Muscle layer of duodenum (tissue), 2 donors: ENCODE measurements at regions not wholly inside any gene's neighbourhood (a gene's known extent, or its start where the extent isn't known, plus 50 kb on each side); places are given as distances from the start of the nearest gene placed in this dataset.

Source experiments
- H3K27ac ChIP-seq: one replicate; pipeline ENCODE4 v1.7.0; 2013; ENCODE audit warnings: mild to moderate bottlenecking, low read length
- H3K27me3 ChIP-seq: one replicate; pipeline ENCODE4 v1.7.0; 2013; ENCODE audit warnings: low read depth, mild to moderate bottlenecking, control low read depth, low read length
- H3K36me3 ChIP-seq, 2 donors: one replicate each; pipeline ENCODE4 v1.7.0; 2013; ENCODE audit warnings: low read length in 2 of 2, control low read depth in 1 of 2, mild to moderate bottlenecking in 1 of 2; ENCODE audit not compliant: insufficient read depth in 2 of 2, control insufficient read depth in 1 of 2
- H3K4me1 ChIP-seq, 2 donors: one replicate each; pipeline ENCODE4 v1.7.0; 2013; ENCODE audit warnings: low read length in 2 of 2, mild to moderate bottlenecking in 2 of 2, control low read depth in 1 of 2, moderate library complexity in 1 of 2; ENCODE audit not compliant: insufficient read depth in 2 of 2, control insufficient read depth in 1 of 2
- H3K4me3 ChIP-seq, 2 donors: one replicate each; pipeline ENCODE4 v1.7.0; 2013; ENCODE audit warnings: low read length in 2 of 2, low read depth in 1 of 2, mild to moderate bottlenecking in 1 of 2
- H3K9me3 ChIP-seq, 2 donors: one replicate each; pipeline ENCODE4 v1.7.0; 2013; ENCODE audit warnings: low read length in 2 of 2, control low read depth in 1 of 2, mild to moderate bottlenecking in 1 of 2; ENCODE audit not compliant: control insufficient read depth in 1 of 2
- donor health status: healthy.

GRCh38 chr6:11414176-11414963 lies 123.2 kb upstream of the TMEM170B start:
- Histone ChIP-seq H3K27ac (no peak overlapping the region), H3K36me3 (no peaks in the 10 kb centered on the region), H3K4me3 (no peak overlapping the region), H3K9me3 (no peaks in the 10 kb centered on the region), H3K27me3 (no peaks in the 10 kb centered on the region), H3K4me1 (no peaks in the 10 kb centered on the region)

GRCh38 chr6:11413728-11414127 lies 123.8 kb upstream of the TMEM170B start:
- no peak overlapping the region for H3K4me3 ChIP-seq
- H3K27me3 ChIP-seq = no peaks in the 10 kb centered on the region
- no peak overlapping the region for H3K27ac ChIP-seq
- H3K4me1 ChIP-seq = no peaks in the 10 kb centered on the region
- no peaks in the 10 kb centered on the region for H3K9me3 ChIP-seq
- no peaks in the 10 kb centered on the region for H3K36me3 ChIP-seq

GRCh38 chr6:11413117-11413687 lies 124.3 kb upstream of the TMEM170B start:
- no peak overlapping the region for H3K27ac ChIP-seq
- no peaks in the 10 kb centered on the region for H3K27me3 ChIP-seq
- H3K4me1 ChIP-seq = no peaks in the 10 kb centered on the region
- H3K4me3 ChIP-seq = no peak overlapping the region
- no peaks in the 10 kb centered on the region for H3K9me3 ChIP-seq
- no peaks in the 10 kb centered on the region for H3K36me3 ChIP-seq

DNA sequence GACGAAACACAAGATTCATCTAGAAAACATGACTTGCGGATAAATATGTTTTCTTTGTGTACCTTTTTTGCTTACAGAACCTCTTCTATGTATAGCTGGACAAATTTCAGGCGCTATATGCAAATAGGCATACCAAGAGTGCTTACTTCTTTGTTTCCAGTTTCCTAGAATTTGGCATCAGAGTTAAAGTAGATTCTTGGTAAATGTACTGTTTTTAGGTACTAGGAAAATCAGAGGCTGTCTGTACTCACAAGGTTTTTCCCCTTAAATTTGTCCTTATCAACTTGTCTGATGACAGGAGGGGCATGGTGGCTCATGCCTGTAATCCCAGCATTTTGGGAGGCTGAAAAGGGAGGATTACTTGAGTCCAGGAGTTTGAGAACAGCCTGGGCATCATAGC lies 124.9 kb upstream of the TMEM170B start:
- Histone ChIP-seq H3K9me3 (no peaks in the 10 kb centered on the region), H3K4me3 (no peak overlapping the region), H3K27me3 (no peaks in the 10 kb centered on the region), H3K4me1 (no peaks in the 10 kb centered on the region), H3K36me3 (no peaks in the 10 kb centered on the region), H3K27ac (no peak overlapping the region)

DNA sequence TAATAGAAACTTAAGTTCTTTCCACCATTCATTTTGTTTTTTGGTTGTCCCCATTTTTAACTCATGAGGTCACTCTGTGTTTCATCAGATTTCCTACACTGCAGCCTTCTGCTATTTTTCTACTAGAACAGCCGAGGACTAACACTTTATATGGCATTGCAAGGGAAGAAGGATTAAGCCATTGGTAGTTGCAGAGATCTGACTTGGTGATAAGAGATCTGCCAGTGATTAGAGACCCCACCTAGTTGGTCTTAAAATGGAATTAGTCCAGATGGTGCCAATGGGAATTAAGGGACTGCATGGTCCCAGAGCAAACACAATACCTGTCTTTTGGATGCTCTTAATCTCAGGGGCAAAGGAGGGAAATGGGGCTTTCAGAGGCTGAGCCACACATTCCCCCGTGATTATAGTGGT lies 125.5 kb upstream of the TMEM170B start:
- no peaks in the 10 kb centered on the region for H3K36me3 ChIP-seq
- no peaks in the 10 kb centered on the region for H3K27me3 ChIP-seq
- no peaks in the 10 kb centered on the region for H3K9me3 ChIP-seq
- H3K27ac ChIP-seq = no peak overlapping the region
- H3K4me3 ChIP-seq = no peak overlapping the region
- H3K4me1 ChIP-seq = no peaks in the 10 kb centered on the region

DNA sequence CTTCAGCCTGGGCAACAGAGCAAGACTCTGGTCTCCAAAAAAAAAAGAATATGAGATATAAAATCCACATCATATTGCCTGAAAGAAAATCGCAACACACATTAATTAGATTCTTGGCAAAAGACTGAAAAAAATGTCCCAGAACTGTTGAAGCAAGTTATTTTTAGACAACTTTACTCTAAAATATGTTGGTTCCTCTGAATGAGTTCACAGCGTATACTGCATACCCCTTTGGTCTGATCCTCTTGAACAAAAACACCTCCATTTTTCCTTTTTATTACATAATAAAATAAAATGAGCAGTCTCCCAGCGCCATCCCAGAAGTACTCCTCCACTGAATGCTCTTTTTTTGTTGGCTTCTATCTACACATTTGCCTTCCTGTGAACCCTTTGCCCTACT lies 126.0 kb upstream of the TMEM170B start:
- Histone ChIP-seq H3K27me3 (no peaks in the 10 kb centered on the region), H3K9me3 (no peaks in the 10 kb centered on the region), H3K27ac (no peak overlapping the region), H3K4me1 (no peaks in the 10 kb centered on the region), H3K36me3 (no peaks in the 10 kb centered on the region), H3K4me3 (no peak overlapping the region)

DNA sequence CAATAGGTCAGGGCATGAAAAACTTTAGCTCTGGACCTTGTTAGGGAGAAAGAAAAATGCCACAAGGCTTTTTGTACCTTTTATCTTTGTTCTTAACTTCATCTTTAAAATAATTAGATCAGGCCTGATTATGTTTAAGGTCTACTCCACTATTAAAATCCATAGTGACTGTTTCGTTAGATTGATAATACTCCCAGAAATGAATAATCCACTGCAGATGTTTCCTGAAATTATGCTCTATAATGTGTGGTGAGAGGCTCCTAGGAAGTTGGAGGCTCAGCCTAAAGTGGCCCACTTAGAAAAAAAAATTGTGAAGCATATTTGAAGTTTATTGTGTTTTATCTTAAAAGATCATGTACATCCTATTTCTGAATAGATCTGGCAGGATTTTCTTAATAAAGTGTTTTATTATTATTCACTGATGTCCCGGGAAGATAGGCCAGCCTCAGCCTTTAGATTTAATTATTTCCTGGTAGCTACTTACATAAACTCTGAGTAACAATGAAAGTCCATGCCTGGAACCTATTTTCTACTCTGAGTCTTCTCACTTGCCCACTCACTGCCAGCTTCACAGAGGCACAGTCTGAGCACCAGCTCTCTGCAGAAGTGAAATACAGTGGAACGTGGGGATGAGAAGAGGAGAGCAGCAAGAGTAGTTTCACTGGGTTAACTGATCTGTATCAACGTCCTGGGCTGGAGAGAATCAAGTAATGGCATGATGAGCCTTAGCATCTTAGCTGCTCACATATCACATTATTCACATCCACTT lies 126.8 kb upstream of the TMEM170B start:
- Histone ChIP-seq H3K4me1 (no peaks in the 10 kb centered on the region), H3K36me3 (no peaks in the 10 kb centered on the region), H3K9me3 (no peaks in the 10 kb centered on the region), H3K27ac (no peak overlapping the region), H3K4me3 (no peak overlapping the region), H3K27me3 (no peaks in the 10 kb centered on the region)

DNA sequence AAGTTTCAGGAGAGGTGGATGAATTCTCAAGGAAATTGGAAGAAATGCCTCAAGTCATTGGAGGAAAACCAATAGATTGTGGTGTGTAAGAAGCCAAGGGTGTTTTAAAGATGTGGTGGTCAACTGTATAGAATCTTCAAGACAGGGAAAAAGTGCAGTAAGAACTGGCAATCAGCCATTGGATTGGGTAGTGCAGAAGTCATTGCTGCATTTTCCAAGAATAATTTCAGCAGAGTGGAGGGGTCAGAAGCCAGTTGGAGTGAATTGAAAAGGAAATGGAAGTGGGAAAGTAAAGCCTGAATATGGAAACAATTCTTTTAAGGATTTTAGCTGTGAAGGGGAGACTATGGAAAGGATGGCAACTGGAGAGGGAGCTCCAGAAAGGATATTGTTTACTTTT lies 128.2 kb upstream of the TMEM170B start:
- Histone ChIP-seq H3K27me3 (no peaks in the 10 kb centered on the region), H3K4me3 (no peak overlapping the region), H3K27ac (no peak overlapping the region), H3K9me3 (no peaks in the 10 kb centered on the region), H3K36me3 (no peaks in the 10 kb centered on the region), H3K4me1 (no peaks in the 10 kb centered on the region)

DNA sequence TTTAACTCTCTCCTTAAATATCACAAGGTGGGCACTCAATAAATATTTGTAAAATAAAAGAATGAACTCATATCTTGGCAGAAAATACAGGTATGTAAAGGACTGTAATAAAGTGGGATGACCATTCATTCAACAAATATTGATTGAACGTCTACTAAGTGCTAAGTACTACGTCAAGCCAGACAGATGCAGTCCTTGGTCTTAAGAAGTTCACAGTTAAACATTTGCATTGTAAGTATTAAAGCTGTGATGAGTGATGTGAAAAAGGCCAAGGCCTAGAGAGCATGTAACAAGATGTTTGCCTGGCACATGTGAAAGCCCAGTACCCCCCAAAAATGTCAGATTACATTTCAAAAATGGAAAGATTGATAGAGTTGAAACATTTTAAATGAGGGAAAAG lies 130.1 kb upstream of the TMEM170B start:
- no peak overlapping the region for H3K27ac ChIP-seq
- no peak overlapping the region for H3K4me3 ChIP-seq
- no peaks in the 10 kb centered on the region for H3K36me3 ChIP-seq
- no peaks in the 10 kb centered on the region for H3K4me1 ChIP-seq
- no peaks in the 10 kb centered on the region for H3K9me3 ChIP-seq
- no peaks in the 10 kb centered on the region for H3K27me3 ChIP-seq

- H3K27ac ChIP-seq = no peak overlapping the region
These were observed 132.7 kb upstream of the TMEM170B start for GRCh38 chr6:11404838-11405237.

GRCh38 chr6:11404081-11404480 lies 133.5 kb upstream of the TMEM170B start:
- H3K27ac ChIP-seq = no peak overlapping the region

More at GRCh38 chr6:11404838-11405237, 132.7 kb upstream of the TMEM170B start:
- Histone ChIP-seq H3K9me3 (no peaks in the 10 kb centered on the region), H3K36me3 (no peaks in the 10 kb centered on the region), H3K4me1 (no peaks in the 10 kb centered on the region), H3K4me3 (no peak overlapping the region), H3K27me3 (no peaks in the 10 kb centered on the region)

More at GRCh38 chr6:11404081-11404480, 133.5 kb upstream of the TMEM170B start:
- Histone ChIP-seq H3K36me3 (no peaks in the 10 kb centered on the region), H3K9me3 (no peaks in the 10 kb centered on the region), H3K27me3 (no peaks in the 10 kb centered on the region), H3K4me1 (no peaks in the 10 kb centered on the region), H3K4me3 (no peak overlapping the region)
